ENCODE measurements at regions not wholly inside any gene's neighbourhood (a gene's known extent, or its start where the extent isn't known, plus 50 kb on each side); places are given as distances from the start of the nearest gene placed in this dataset.
A peak's percentile ranks its signal among the peaks of the same experiment; 100 is the strongest.

GRCh38 chr2:59706729-59707128, 846.7 kb downstream of the BCL11A start:
- FAIRE-seq = no peak

GRCh38 chr2:59703796-59704195, 849.7 kb downstream of the BCL11A start:
- FAIRE-seq = no peak

GRCh38 chr2:59702026-59702425, 851.4 kb downstream of the BCL11A start:
- no peak for FAIRE-seq

- no peak for FAIRE-seq
Observed at GRCh38 chr2:59701271-59701994, 852.0 kb downstream of the BCL11A start.

GRCh38 chr2:59694176-59694575, 859.3 kb downstream of the BCL11A start:
- FAIRE-seq = no peak

- no peak for FAIRE-seq
Observed at GRCh38 chr2:59693231-59693959, 860.1 kb downstream of the BCL11A start.

- no peak for FAIRE-seq
Observed at GRCh38 chr2:59691518-59692190, 861.8 kb downstream of the BCL11A start.

- FAIRE-seq = no peak
Observed at GRCh38 chr2:59690849-59691248, 862.6 kb downstream of the BCL11A start.

GRCh38 chr2:59684771-59685166, 868.7 kb downstream of the BCL11A start:
- peak; percentile 38 for FAIRE-seq

- FAIRE-seq = peak; percentile 24
Observed at GRCh38 chr2:59684116-59684770, 869.2 kb downstream of the BCL11A start.

- FAIRE-seq = no peak
Observed at GRCh38 chr2:59680863-59681262, 872.6 kb downstream of the BCL11A start.

- FAIRE-seq = no peak
Observed at GRCh38 chr2:59677158-59677557, 876.3 kb downstream of the BCL11A start.

GRCh38 chr2:59674100-59674499, 879.4 kb downstream of the BCL11A start:
- no peak for FAIRE-seq

GRCh38 chr2:59665021-59665420, 888.4 kb downstream of the BCL11A start:
- no peak for FAIRE-seq

- FAIRE-seq = no peak
Observed at GRCh38 chr2:59662127-59662861, 891.2 kb downstream of the BCL11A start.

GRCh38 chr2:59660262-59660661, 893.2 kb downstream of the BCL11A start:
- FAIRE-seq = no peak

GRCh38 chr2:59658906-59659635, 894.4 kb downstream of the BCL11A start:
- no peak for FAIRE-seq

GRCh38 chr2:59655809-59656208, 897.6 kb downstream of the BCL11A start:
- FAIRE-seq = no peak

GRCh38 chr2:59654710-59655109, 898.7 kb downstream of the BCL11A start:
- FAIRE-seq = no peak

GRCh38 chr2:59653164-59653563, 900.3 kb downstream of the BCL11A start:
- no peak for FAIRE-seq

GRCh38 chr2:59630789-59631188, 922.7 kb downstream of the BCL11A start:
- no peak for FAIRE-seq

- no peak for FAIRE-seq
Observed at GRCh38 chr2:59627599-59627998, 925.9 kb downstream of the BCL11A start.

All from islet of Langerhans (tissue), 1 donor.